GM18867 (cell line): ENCODE measurements at regions not wholly inside any gene's neighbourhood (a gene's known extent, or its start where the extent isn't known, plus 50 kb on each side); places are given as distances from the start of the nearest gene placed in this dataset.
"Not testable (repeated sequence)": the region's sequence is repeated elsewhere in the genome, so short reads cannot be mapped to it uniquely, and the experiment has no call there.

Source experiments
- ATAC-seq: cut with Tn5 transposase; IDR thresholded peaks from one replicate; pipeline ENCODE4 v1.9.1; 2021; ENCODE audit warnings: mild to moderate bottlenecking, moderate library complexity; ENCODE audit not compliant: unreplicated experiment

DNA sequence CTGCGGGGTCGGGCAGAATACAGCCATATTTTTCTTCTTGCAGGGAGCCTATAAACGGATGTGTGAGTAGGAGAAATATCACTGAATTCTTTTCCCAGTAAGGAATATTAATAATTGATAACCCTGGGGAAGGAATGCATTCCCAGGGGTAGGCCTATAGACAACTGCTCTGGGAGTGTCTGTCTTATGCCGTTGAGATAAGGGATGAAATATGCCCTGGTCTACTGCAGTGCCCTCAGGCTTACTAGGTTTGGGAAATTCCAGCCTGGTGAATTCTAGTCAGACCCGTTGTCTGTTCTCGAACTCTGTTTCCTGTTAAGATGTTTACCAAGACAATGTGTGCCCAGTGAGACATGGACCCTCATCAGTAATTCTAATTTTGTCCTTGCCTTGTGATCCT, 1129.3 kb downstream of the ZPLD1 start:
- ATAC-seq = not testable (repeated sequence)

DNA sequence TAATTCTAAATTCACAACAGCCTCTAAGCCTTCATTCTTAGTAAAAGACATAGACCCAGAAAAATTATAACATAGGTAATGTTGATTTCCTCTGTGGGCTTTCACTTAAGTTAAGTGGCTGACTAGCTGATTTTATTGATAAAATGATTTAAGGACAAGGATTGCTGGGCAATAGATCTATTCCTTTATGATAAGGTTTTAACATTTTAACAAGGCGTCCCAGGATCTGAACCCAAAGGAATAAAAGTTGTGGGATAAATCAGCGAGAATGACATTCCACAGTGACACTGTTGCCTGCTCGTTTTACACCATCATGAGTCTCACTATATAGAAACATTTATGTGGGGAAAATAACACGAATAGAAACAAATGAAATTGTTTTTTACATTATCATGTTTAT, 1151.0 kb downstream of the ZPLD1 start:
- no peak for ATAC-seq

DNA sequence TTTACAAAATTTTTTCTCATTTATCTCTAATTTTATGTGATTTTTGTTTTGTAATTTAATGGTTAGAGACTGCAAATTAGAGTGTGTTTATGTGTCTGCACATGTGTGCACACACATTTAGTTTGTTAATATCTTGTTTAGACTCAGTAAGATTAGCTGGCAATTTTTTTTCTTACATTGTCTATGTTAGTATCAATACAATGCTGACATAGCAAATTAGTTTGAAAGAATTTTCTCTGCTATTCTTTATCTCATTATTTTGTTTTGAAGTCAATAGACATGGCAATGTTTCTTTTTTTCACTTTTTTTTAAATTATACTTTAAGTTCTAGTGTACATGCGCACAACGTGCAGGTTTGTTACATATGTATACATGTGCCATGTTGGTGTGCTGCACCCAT, 1155.0 kb downstream of the ZPLD1 start:
- no peak for ATAC-seq

DNA sequence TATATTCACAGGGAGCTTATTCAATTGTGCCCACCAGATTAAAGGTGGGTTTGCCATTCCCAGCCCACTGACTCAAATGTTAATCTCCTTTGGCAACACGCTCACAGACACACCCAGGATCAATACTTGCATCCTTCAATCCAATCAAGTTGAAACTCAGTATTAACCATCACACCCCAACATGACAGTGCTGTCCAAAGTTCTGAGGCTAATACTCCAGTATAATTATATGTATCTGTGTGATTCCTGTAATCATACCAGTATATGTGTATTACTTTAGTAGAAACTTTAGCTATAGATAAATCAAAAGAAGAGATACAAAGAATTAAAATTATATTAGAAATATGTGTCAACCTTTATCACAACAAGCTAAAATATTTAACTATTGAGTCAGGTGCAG, 1166.0 kb downstream of the ZPLD1 start:
- ATAC-seq = no peak

- ATAC-seq = no peak
These were observed 1166.9 kb downstream of the ZPLD1 start for GRCh38 chr3:103601666-103602065.

GRCh38 chr3:103609472-103609871, 1174.7 kb downstream of the ZPLD1 start:
- ATAC-seq = no peak

DNA sequence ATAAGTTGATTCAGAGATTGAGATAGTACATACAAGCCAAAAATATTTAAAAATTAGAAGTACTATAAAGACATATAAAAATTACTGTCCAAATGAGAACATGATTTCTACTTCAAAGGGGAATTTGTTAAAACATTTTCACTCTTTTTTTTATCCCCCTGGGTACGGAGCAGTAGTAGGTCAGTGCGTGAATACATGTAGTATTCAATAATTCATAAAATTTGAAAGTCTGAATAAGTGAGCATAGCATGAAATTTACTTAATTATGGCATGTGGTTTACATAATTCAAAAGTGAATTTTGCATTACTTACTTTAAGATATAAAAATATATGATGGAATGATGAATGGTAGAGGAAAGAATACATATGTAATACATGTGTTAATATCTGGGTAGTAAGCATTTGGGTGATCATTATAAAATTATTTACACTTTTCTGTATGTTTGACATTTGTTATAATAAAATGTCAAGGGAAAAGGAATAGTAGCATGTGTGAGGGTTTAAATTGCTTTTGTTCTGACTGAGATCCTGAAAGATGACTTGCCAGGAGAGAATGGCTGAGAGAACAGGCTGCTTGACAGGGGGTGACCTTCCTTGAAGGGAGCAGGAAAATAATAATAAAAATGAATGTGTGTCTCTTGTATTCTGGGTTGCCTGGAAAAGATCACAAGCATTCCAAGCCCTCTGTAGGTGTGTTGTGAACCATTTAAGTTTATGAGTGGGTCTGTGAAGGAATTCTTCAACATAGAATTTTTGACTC, 1178.8 kb downstream of the ZPLD1 start:
- no peak for ATAC-seq

GRCh38 chr3:103614719-103615118, 1179.9 kb downstream of the ZPLD1 start:
- no peak for ATAC-seq

DNA sequence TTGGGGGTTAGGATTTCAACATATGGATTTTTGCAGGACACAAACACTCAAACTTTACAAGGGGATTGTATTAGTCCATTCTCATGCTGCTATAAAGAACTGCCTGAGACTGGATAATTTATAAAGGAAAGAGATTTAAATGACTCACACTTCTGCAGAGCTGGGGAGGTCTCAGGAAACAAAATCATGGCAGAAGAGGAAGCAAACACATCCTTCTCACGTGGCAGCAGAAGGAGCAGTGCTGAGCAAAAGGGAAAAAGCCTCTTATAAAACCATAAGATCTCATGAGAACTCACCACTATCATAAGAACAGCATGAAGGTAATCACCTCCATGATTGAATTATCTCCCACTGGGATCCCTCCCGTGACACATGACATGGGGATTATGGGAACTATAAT, 1183.1 kb downstream of the ZPLD1 start:
- no peak for ATAC-seq

DNA sequence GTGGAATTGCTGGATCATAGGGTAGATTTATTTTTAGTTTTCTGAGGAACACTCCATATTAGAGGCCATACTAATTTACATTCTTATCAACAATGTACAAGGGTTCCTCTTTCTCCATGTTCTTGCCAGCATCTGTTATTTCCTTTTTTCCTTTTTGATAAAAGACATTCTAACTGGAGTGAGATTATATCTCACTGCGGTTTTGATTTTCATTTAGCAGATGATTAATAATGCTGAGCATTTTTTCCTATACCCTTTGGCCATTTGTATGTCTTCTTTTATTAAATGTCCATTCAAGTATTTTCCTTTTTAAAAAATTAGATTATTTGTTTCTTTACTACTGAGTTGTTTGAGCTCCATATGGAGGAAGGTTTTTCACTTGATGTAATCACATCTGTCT, 1189.5 kb downstream of the ZPLD1 start:
- no peak for ATAC-seq

DNA sequence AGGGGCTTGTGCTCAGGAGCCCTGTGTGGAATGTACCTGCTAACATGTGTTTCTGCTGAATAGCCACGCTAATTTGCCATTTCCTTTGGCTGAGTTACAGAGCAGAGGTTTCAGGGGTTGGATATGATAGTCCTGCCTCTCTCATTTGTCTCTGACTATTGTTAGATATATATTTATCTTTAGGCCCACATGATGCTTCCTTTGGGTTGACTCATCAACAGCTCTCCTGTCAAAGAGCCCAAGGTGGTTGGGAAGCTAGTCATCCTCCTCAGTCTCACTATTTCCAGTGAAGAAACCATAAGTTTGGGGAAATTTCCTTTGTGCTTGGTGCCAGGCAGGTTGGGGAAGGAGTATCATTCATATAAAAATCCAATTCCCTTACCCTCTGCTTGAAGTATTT, 1194.6 kb downstream of the ZPLD1 start:
- no peak for ATAC-seq

GRCh38 chr3:103644450-103644849, 1209.6 kb downstream of the ZPLD1 start:
- ATAC-seq = no peak

DNA sequence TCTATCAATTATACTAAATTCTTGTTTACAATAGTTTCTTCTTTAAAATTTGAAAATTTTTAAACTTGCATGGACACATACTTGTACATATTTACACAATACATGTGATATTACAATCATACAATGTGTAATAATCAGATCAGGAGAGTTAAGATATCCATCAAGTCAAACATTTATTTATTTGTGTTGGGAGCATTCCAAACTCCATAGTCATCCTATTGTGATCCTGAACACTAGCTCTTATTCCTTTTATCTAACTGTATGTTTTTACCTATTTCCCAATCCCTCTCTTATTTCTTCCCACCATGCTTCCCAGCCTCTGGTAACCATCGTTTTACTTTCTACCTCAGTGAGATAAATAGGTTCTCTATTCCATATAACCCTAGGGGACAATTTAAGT, 1219.2 kb downstream of the ZPLD1 start:
- ATAC-seq = no peak

DNA sequence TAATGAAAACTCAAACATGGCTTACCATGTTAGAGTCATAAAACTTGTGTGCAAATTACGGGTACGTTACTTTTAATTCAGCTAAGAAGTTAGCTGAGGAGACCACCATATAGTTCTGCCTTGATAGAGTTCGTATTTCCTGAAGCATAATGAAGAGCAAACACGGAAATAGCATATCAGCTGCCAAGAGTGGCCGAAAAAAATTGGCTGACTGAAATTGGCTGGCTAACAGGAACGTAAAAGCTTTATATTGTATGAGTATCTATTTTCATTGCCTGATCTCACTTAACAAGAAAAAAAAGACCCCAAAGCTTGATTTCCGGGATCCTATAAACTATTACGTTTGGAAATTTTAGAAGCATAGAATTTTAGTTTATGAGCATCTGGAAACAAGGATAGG, 1222.9 kb downstream of the ZPLD1 start:
- ATAC-seq = no peak

GRCh38 chr3:103660810-103661209, 1226.0 kb downstream of the ZPLD1 start:
- ATAC-seq = no peak

- ATAC-seq = no peak
These were observed 1227.8 kb downstream of the ZPLD1 start for GRCh38 chr3:103662591-103662990.

DNA sequence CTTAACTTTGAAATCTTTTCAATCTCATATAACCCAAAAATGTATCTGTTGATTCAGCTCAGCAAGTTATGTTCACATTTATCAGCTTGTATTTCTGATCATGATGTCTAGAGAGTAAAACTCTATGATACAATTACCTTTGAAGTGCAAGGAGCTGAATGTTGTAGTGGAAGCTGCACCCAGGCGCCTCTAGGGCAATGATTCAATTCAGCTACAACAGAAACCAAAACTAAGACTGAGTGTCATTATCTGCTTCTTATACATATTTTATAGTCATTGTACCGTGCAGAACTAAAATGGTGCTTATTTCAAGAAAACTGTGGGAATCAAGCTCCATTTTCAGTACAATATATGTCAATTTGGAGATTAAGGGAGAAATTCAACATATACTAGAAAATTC, 1237.5 kb downstream of the ZPLD1 start:
- no peak for ATAC-seq

DNA sequence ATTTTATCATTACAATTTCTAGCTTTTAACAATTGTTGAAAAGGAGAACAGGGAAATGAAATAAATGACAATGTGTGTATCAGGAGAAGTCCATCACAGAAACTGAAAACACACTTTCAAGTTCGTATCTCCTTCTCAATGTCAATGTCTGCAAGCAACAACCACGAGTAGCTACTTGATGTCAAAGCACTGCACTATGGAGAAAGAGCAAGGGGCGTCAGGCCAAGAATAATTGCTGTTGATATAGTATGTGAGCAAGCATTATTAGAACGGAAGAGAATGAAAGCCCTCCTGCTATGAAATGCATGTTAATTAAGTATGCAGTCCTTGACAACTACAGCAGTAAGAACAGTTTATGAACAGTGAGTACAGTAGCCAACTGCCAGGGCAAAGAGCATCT, 1250.1 kb downstream of the ZPLD1 start:
- ATAC-seq = no peak

GRCh38 chr3:103685939-103686338, 1251.1 kb downstream of the ZPLD1 start:
- no peak for ATAC-seq

- no peak for ATAC-seq
These were observed 1255.7 kb downstream of the ZPLD1 start for GRCh38 chr3:103690536-103690935.

DNA sequence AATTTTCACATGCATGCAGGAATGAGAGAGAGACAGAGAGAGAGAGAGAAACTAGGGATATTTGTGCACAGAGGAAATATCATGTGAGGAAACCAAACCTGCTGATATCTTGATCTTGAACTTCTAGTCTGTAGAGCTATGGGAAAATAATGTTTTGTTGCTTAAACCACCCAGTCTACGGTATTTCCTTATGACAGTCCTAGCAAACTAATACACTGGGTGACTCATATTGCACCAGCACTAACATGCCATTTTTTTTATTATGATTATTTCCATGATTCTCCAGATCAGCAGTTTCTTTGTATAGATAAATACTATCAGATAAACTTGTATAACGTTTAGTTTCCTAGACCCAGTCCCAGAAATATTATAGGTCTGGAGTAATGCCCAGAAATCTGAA, 1259.0 kb downstream of the ZPLD1 start:
- ATAC-seq = no peak

DNA sequence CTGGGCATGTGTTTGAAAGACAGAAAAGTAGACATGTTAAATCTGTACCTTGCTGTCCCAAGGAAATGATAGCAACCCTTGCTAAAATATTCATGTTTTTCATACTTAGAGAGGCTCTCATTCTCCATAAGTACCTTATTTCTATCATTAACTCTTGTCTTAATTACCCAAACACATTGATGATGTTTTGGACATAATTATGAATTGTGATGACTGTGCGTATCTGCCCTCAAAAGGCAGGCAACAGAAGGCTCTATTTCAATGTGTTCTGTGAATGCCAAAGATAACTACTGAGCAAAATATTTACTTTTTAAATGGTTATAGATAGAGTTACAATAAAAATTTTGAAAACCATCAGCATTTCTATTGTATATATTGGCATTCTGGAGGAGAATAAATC, 1263.8 kb downstream of the ZPLD1 start:
- no peak for ATAC-seq

DNA sequence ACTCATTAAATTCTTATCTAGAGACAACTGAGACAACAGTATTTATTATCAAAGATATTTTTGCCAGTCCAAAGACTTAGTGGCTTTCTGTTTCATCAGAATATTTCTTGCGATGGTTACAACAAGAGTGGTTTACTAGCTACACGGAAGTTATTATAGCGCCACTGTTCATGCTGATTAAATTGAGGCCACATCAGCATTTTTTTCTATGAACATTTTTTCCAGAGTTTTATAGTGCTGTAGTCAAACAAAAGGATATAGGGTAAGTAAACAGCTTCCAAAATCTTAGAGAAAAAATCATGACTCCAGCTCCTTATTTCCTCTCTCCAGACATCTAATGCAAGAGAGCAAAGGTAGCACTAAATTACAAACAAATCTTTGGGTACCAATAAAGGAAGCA, 1264.4 kb downstream of the ZPLD1 start:
- ATAC-seq = no peak
